HG03565 (cell line): ENCODE measurements at regions not wholly inside any gene's neighbourhood (a gene's known extent, or its start where the extent isn't known, plus 50 kb on each side); places are given as distances from the start of the nearest gene placed in this dataset.
"Not testable (repeated sequence)": the region's sequence is repeated elsewhere in the genome, so short reads cannot be mapped to it uniquely, and the experiment has no call there.

ENCODE experiments used
- ATAC-seq: cut with Tn5 transposase; IDR thresholded peaks from one replicate; pipeline ENCODE4 v1.9.1; 2021; ENCODE audit warnings: mild to moderate bottlenecking, moderate library complexity; ENCODE audit not compliant: unreplicated experiment

DNA sequence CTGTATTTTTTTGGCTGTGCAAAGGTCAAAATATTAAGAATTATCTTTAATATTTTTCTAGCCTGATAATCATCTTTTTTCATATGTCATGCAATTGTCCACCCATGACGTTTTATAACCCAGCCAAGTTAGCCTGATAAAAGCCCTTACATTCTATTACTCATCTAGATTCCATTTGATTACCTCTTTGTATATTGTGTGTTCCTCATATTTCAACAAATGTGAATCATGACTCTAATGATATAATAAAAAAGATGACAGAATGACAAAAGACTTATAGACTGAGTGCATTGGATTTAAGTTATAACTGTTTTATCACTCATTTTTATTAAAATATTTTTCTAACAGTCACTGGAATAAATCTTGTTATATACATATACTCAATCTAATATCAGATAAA is 1560.0 kb upstream of the LRRTM3 start:
- ATAC-seq, result no peak

DNA sequence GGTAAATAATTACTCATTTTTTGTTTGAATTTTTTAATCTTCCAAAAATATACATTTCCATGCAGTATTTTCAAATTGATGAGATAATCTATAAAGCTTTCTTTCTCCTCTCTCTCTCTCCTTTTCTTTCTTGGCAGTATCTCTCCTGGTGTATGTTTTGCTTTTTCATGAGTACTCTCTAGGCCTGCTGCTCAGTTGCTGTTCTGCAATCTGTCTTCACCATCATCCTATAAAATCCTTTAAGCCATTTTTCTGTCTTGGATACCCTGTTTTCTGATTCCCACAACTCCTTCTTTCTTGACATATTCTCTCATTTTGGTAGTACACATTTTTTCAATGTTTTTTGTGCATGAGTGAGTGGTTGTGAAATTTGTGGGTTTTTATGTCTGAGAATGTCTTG is 1558.1 kb upstream of the LRRTM3 start:
- ATAC-seq, result no peak

- ATAC-seq, result no peak
Observed at GRCh38 chr10:65375528-65375927, 1550.3 kb upstream of the LRRTM3 start.

DNA sequence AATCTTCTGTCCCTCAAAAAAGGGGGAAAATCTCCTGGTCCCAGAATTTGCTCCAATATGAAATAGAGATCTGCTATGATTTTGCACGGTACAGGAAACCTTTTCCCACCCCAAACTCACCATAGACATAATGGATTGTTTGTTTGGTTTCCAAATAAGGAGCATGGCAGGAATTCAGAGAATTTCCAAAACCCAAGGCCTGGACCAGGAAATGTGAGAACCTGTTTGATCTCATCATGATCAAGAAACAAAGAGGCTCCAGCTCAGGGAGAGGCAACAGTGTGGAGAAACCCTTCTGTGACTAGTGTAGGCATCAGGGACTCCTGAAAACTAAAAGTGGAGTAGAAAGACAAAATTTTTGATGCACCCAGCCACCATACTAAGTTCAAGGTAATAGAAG is 1548.1 kb upstream of the LRRTM3 start:
- ATAC-seq, result no peak

- peak; percentile 54 for ATAC-seq
Observed at GRCh38 chr10:65394502-65395297, 1531.1 kb upstream of the LRRTM3 start.

- ATAC-seq, result no peak
Observed at GRCh38 chr10:65395631-65396030, 1530.2 kb upstream of the LRRTM3 start.

DNA sequence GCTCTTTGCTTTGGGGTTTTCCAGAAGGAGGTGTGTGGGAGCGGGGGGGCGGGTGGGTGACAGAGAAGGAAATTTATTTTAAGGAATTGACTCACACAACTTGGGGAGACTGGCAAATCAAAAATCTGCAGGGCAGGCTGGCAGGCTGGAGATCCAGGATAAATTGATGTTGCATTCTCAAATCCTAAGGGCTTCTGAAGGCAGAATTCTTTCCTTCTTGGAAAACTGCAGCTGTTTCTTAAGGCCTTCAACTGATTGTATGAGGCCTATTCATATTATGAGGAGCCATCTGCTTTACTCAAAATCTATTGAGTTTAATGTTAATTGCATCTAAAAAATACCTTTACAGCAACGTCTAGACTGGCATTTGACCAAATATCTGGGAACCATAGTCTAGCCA is 1528.8 kb upstream of the LRRTM3 start:
- ATAC-seq, result no peak

DNA sequence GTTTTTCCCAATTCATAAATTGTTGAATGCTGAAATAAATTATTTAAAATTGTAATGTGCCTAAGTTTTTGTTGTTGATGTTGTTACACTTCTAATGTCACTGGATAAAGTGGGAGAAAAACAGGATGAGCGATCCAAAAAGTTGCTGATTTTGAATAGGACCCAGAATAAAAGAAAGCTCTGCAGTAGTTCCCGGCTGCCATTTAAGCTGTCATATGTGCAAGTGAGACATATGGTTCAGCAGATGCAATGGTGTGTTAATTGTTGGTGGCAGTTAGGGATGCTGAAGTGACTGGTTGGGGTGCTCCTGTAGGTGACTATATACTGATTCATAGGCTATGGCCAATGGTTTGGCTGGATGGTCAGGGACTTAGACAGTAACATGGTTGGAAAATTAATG is 1517.4 kb upstream of the LRRTM3 start:
- ATAC-seq, result no peak

GRCh38 chr10:65413001-65413400 is 1512.8 kb upstream of the LRRTM3 start:
- ATAC-seq, result no peak

DNA sequence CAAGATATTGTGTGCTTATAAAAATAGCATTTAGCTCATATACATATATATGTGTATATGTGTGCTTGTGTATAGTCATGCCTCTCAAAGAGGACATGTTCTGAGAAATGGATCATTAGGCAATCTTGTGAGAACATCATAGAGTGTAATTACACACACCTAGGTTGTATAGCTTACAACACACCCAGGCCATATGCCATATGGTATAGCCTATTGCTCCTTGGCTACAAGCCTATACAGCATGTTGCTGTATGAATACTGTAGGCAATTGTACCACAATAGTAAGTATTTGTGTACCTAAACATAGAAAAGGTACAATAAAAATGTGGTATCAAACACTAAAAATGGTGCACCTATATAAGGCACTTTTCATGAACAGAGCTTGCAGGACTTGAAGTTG is 1510.5 kb upstream of the LRRTM3 start:
- no peak for ATAC-seq

- ATAC-seq, result no peak
Observed at GRCh38 chr10:65416094-65416493, 1509.7 kb upstream of the LRRTM3 start.

DNA sequence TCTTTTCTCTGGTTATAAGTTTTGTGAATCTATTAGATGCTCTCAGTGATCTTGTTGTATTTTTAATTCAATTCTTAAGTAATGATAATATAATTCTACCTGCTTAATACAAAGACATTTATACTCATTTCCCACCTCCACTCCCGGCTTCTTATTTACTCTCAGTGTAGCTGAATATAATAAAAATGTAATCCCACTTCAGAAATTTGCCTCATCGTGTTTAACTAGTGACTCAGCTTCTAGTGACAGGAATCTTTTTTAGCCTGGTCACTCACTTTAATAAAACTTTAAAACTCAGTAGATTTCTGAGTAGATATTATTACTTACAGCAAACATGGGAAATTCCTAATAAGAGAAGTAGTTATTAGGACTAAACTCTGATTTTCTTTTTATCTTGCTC is 1506.2 kb upstream of the LRRTM3 start:
- no peak for ATAC-seq

GRCh38 chr10:65423043-65423442 is 1502.8 kb upstream of the LRRTM3 start:
- no peak for ATAC-seq

DNA sequence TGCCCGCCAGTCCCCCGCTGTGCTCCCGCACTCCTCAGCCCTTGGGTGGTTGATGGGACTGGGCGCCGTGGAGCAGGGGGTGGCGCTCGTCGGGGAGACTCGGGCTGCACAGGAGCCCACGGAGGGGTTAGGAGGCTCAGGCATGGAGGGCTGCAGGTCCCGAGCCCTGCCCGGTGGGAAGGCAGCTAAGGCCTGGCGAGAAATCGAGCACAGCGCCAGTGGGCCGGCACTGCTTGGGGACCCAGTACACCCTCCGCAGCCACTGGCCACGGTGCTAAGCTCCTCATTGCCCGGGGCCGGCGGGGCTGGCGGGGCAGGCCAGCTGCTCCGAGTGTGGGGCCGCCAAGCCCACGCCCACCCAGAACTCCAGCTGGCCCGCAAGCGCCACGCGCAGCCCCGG is 1496.5 kb upstream of the LRRTM3 start:
- ATAC-seq, result not testable (repeated sequence)

DNA sequence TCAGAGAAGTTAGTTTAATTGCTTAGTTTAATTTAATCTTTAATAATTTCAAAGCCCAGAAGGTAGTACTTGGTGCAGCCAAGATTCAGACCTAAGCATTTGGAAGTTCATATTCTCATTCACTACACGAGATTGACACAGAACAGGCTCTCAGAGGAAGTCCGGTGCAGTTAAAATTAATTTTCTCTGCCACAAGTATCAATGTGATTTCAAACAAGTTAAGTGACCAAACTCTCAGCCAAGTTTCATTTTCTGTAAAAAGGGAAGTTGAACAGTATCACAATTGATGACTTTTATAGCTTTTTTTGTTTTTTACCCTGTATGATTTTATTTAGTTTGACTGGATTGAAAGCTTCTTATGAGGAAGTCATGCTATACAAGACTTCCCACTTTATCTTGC is 1494.9 kb upstream of the LRRTM3 start:
- ATAC-seq, result peak; percentile 48

DNA sequence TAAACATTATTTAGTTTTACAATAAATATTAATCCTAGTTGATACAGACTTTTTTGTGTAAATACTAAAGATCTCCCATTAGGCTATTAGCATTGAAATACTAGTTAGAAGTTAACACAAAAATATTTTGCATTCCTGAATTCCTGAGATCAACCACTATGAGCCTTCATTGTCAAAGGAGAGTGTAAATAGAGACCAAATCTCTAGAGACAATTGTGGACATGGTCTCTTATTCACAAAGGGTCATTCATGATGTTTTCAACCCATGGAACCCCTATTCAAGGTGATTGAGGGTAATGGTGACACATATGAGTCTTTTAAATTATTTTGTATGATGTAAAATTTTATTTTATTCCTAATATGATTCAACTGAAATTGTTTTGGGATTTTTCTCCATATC is 1454.8 kb upstream of the LRRTM3 start:
- ATAC-seq, result no peak

DNA sequence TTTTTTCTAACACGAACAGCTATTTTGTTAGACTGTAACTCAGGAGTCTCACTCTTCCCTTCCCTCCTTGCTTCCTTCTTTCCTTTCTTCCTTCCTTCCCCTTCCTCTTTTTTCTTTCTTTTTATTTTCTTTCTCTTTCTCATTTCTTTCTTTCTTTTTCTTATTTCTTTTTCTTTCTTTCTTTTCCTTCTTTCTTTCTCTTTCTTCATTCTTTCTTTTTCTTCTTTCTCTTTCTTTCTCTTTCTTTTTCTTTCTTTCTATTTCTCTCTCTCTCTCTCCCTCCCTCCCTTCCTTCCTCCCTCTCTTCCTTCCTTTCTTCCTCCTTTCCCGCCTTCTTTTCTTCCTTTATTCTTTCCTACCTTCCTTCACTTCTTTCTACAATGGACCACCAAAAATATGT is 1443.0 kb upstream of the LRRTM3 start:
- ATAC-seq, result no peak

DNA sequence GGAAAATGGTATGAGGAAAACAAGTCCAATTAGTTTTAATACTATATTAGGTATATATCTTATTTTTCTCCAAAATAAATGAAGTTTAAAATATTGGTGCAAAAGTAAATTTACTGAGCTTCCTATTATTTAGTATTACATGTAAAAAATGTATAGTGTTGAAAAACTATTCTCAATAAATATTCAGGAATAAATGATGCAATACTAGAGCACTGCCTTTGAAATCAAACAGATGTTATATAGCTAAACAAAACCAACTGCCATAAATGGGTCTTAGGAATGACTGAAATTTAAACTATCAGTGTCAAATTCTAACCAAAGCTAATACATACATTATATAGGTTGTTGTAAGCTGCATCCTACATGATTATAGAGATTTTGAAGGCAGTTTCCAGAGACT is 1434.0 kb upstream of the LRRTM3 start:
- ATAC-seq, result no peak

- ATAC-seq, result no peak
Observed at GRCh38 chr10:65496541-65496940, 1429.3 kb upstream of the LRRTM3 start.

DNA sequence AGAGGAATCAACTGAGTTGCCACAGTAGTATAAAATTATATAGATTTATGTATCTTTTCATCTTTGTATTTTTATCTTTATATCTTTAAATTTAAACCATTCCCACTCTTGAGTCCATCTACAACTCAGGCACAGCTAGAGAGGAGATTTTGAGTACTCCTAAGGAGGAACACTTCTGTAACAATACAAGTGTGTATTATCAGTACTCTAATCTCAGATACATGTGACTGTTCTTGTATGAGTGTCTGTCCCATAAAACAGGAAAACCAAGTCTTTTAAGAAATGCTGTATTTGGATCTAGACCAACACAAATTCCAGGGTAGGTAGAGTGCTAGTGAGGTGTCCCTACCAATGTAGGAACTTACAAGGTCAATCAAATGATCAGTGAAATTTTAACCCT is 1428.0 kb upstream of the LRRTM3 start:
- no peak for ATAC-seq

DNA sequence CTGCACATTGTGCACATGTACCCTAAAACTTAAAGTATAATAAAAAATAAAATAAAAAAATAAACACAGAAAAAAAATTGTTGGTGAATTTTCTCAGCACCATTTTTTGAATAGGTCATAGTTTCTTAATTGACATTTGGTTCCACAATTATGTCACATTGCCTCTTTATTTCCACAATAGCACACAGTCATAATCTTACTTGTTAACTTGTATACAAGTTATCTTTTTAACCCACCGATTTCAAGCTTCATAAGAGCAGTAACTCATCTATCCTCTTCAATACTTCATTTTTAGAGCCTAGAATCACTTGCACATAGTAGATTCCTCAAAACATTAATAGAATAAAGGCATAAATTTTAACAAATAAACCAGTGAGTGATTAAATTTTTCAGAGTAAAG is 1425.1 kb upstream of the LRRTM3 start:
- ATAC-seq, result no peak

- peak; percentile 96 for ATAC-seq
Observed at GRCh38 chr10:65501259-65501658, 1424.6 kb upstream of the LRRTM3 start.

- no peak for ATAC-seq
Observed at GRCh38 chr10:65518379-65518778, 1407.5 kb upstream of the LRRTM3 start.
